ENCODE measurements at regions not wholly inside any gene's neighbourhood (a gene's known extent, or its start where the extent isn't known, plus 50 kb on each side); places are given as distances from the start of the nearest gene placed in this dataset.

- Histone ChIP-seq H3K27me3 (ENCODE audit: control insufficient read depth in 2 of 2, insufficient read depth in 2 of 2, low read length in 2 of 2) (no peaks in the 10 kb centered on the region), H3K36me3 (ENCODE audit: control insufficient read depth in 2 of 2, extremely low read depth in 1 of 2, insufficient read depth in 2 of 2, low read length in 2 of 2) (no peaks in the 10 kb centered on the region), H2AFZ (ENCODE audit: low read depth, low read length) (no peak overlapping the region), H3K9me1 (replicated peaks; ENCODE audit: control insufficient read depth, extremely low read depth, insufficient read depth, low read length) (no peaks in the 10 kb centered on the region), H3K9me3 (replicated peaks; ENCODE audit: control insufficient read depth, insufficient read depth, low read length) (no peaks in the 10 kb centered on the region), H3K4me1 (ENCODE audit: control insufficient read depth, extremely low read depth, insufficient read depth, low read length) (no peaks in the 10 kb centered on the region), H3K27ac (ENCODE audit: insufficient read depth, low read depth, low read length) (no peak overlapping the region), H3K4me3 (replicated peaks in 1 of 3; ENCODE audit: insufficient read depth in 1 of 3, low read depth in 1 of 3, low read length in 3 of 3) (no peak overlapping the region), H4K20me1 (replicated peaks; ENCODE audit: control insufficient read depth, extremely low read depth, insufficient read depth, low read length) (no peaks in the 10 kb centered on the region), H3K4me2 (ENCODE audit: insufficient read depth, low read length) (no peak overlapping the region), H3K9ac (replicated peaks; ENCODE audit: extremely low read depth, insufficient read depth, low read length) (no peak overlapping the region), H3K79me2 (ENCODE audit: control insufficient read depth, insufficient read depth, low read length) (no peaks in the 10 kb centered on the region)
- ChIA-PET POLR2A (no interaction called here), CTCF (interaction anchor here (1.3 kb wide), 1 partner anchor 43 kb away, joined by 3 read pairs; no protein-coding TSS in a partner anchor)
- FAIRE-seq, result no peak
- intact Hi-C loops (cut with micrococcal nuclease) (no loop called here), dilution Hi-C loops (cut with MboI; ENCODE audit: extremely low pct_ligation_motif_present, low sequenced_read_pairs) (no loop called here)
- TF ChIP-seq GATA2 (IDR thresholded peaks at IDR 0.05; ENCODE audit: insufficient read depth, insufficient read length, low read depth, low read length) (no peak), MAX (IDR thresholded peaks at IDR 0.05; ENCODE audit: insufficient read depth, insufficient read length) (no peak), JUN (IDR thresholded peaks at IDR 0.05; ENCODE audit: borderline replicate concordance, insufficient read depth, insufficient read length, low read depth) (no peak), EZH2 (IDR thresholded peaks at IDR 0.05; ENCODE audit: borderline replicate concordance, low read depth, low read length, severe bottlenecking) (no peak), POLR2A (IDR thresholded peaks at IDR 0.05; ENCODE audit: low read depth, low read length) (no peak), POLR2AphosphoS5 (IDR thresholded peaks at IDR 0.05; ENCODE audit: insufficient read depth, low read depth, low read length) (no peak), CTCF (IDR thresholded peaks at IDR 0.05; ENCODE audit: extremely low read depth in 1 of 2, insufficient read depth in 1 of 2, low read depth in 1 of 2, low read length in 2 of 2) (no peak), FOS (IDR thresholded peaks at IDR 0.05; ENCODE audit: borderline replicate concordance, insufficient read depth, low read length) (no peak), MYC (IDR thresholded peaks at IDR 0.05; ENCODE audit: low read depth, low read length) (no peak)
- no peak for DNase-seq (ENCODE audit: low read depth, low spot score)
- no TSS peak for BruUV-seq (replicated peaks)
Observed at GRCh38 chr2:66938471-66938967, 458.6 kb upstream of the ETAA1 start.

Data from endothelial cell of umbilical vein (primary cell).